ENCODE measurements at regions not wholly inside any gene's neighbourhood (a gene's known extent, or its start where the extent isn't known, plus 50 kb on each side); places are given as distances from the start of the nearest gene placed in this dataset.
"Not testable (repeated sequence)": the region's sequence is repeated elsewhere in the genome, so short reads cannot be mapped to it uniquely, and the experiment has no call there.

GRCh38 chr14:44736326-44736725 lies 225.4 kb downstream of the KLHL28 start:
- no peak for DNase-seq (ENCODE audit: unreplicated experiment)
- ChIA-PET POLR2A (interaction anchor here (0.6 to 0.7 kb wide), 2 partner anchors 132 to 405 kb away, joined by 3 read pairs; no protein-coding TSS in a partner anchor), CTCF (no interaction called here)
- Mint-ChIP-seq H3K4me3 (ENCODE audit: unreplicated experiment) (no peak overlapping the region), H3K9me3 (ENCODE audit: unreplicated experiment) (peaks cover 15% of the 10 kb centered on the region), H3K27ac (ENCODE audit: low read depth, unreplicated experiment) (no peak overlapping the region), H3K27me3 (ENCODE audit: insufficient read depth, unreplicated experiment) (no peaks in the 10 kb centered on the region), H3K4me1 (ENCODE audit: insufficient read depth, unreplicated experiment) (peaks cover 6% of the 10 kb centered on the region), H3K36me3 (ENCODE audit: insufficient read depth, unreplicated experiment) (no peaks in the 10 kb centered on the region)
- intact Hi-C loops (cut with micrococcal nuclease), result no loop called here
- no peak for TF ChIP-seq CTCF (IDR thresholded peaks at IDR 0.05; ENCODE audit: unreplicated experiment)
- BruUV-seq (replicated peaks), result no TSS peak

GRCh38 chr14:44732144-44732543 lies 225.1 kb upstream of the FSCB start:
- TF ChIP-seq CTCF (IDR thresholded peaks at IDR 0.05; ENCODE audit: unreplicated experiment), result no peak
- no peak overlapping the region for H3K4me3 Mint-ChIP-seq (ENCODE audit: unreplicated experiment)
- intact Hi-C loops (cut with micrococcal nuclease), result no loop called here
- no peaks in the 10 kb centered on the region for H3K9me3 Mint-ChIP-seq (ENCODE audit: unreplicated experiment)
- no peak overlapping the region for H3K27ac Mint-ChIP-seq (ENCODE audit: low read depth, unreplicated experiment)
- POLR2A ChIA-PET, result no interaction called here
- no TSS peak for BruUV-seq (replicated peaks)
- H3K4me1 Mint-ChIP-seq (ENCODE audit: insufficient read depth, unreplicated experiment), result no peaks in the 10 kb centered on the region
- no peaks in the 10 kb centered on the region for H3K27me3 Mint-ChIP-seq (ENCODE audit: insufficient read depth, unreplicated experiment)
- CTCF ChIA-PET, result interaction anchor here (0.6 kb wide), 1 partner anchor 1094 kb away, joined by 3 read pairs; no protein-coding TSS in a partner anchor
- no peak for DNase-seq (ENCODE audit: unreplicated experiment)
- H3K36me3 Mint-ChIP-seq (ENCODE audit: insufficient read depth, unreplicated experiment), result no peaks in the 10 kb centered on the region

GRCh38 chr14:44730860-44731259 lies 223.8 kb upstream of the FSCB start:
- no peaks in the 10 kb centered on the region for H3K36me3 Mint-ChIP-seq (ENCODE audit: insufficient read depth, unreplicated experiment)
- H3K27ac Mint-ChIP-seq (ENCODE audit: low read depth, unreplicated experiment), result no peak overlapping the region
- intact Hi-C loops (cut with micrococcal nuclease), result no loop called here
- CTCF ChIA-PET, result no interaction called here
- no peak for DNase-seq (ENCODE audit: unreplicated experiment)
- no peaks in the 10 kb centered on the region for H3K27me3 Mint-ChIP-seq (ENCODE audit: insufficient read depth, unreplicated experiment)
- POLR2A ChIA-PET, result no interaction called here
- H3K4me3 Mint-ChIP-seq (ENCODE audit: unreplicated experiment), result no peak overlapping the region
- no peaks in the 10 kb centered on the region for H3K9me3 Mint-ChIP-seq (ENCODE audit: unreplicated experiment)
- H3K4me1 Mint-ChIP-seq (ENCODE audit: insufficient read depth, unreplicated experiment), result no peaks in the 10 kb centered on the region
- TF ChIP-seq CTCF (IDR thresholded peaks at IDR 0.05; ENCODE audit: unreplicated experiment), result no peak
- no TSS peak for BruUV-seq (replicated peaks)

GRCh38 chr14:44721395-44721794 lies 214.3 kb upstream of the FSCB start:
- DNase-seq (ENCODE audit: unreplicated experiment); intact Hi-C loops (cut with micrococcal nuclease); H3K4me1 Mint-ChIP-seq (ENCODE audit: insufficient read depth, unreplicated experiment); CTCF ChIA-PET; H3K27me3 Mint-ChIP-seq (ENCODE audit: insufficient read depth, unreplicated experiment); BruUV-seq (replicated peaks); POLR2A ChIA-PET; H3K27ac Mint-ChIP-seq (ENCODE audit: low read depth, unreplicated experiment); H3K36me3 Mint-ChIP-seq (ENCODE audit: insufficient read depth, unreplicated experiment); H3K4me3 Mint-ChIP-seq (ENCODE audit: unreplicated experiment): not testable (repeated sequence)
- peaks cover 21% of the 10 kb centered on the region for H3K9me3 Mint-ChIP-seq (ENCODE audit: unreplicated experiment)

- BruUV-seq (replicated peaks), result no TSS peak
- intact Hi-C loops (cut with micrococcal nuclease), result no loop called here
- Mint-ChIP-seq H3K4me1 (ENCODE audit: insufficient read depth, unreplicated experiment) (no peaks in the 10 kb centered on the region), H3K4me3 (ENCODE audit: unreplicated experiment) (no peak overlapping the region), H3K27me3 (ENCODE audit: insufficient read depth, unreplicated experiment) (no peaks in the 10 kb centered on the region), H3K27ac (ENCODE audit: low read depth, unreplicated experiment) (no peak overlapping the region), H3K36me3 (ENCODE audit: insufficient read depth, unreplicated experiment) (no peaks in the 10 kb centered on the region), H3K9me3 (ENCODE audit: unreplicated experiment) (peaks cover 28% of the 10 kb centered on the region)
- no peak for TF ChIP-seq CTCF (IDR thresholded peaks at IDR 0.05; ENCODE audit: unreplicated experiment)
- DNase-seq (ENCODE audit: unreplicated experiment), result no peak
- ChIA-PET POLR2A (no interaction called here), CTCF (no interaction called here)
Observed at GRCh38 chr14:44720707-44721106, 213.6 kb upstream of the FSCB start.
